CD4-positive, alpha-beta T cell treated with Interleukin-2 at 100 ng/mL for 4 hours (primary cell): ENCODE measurements at regions not wholly inside any gene's neighbourhood (a gene's known extent, or its start where the extent isn't known, plus 50 kb on each side); places are given as distances from the start of the nearest gene placed in this dataset.

Source experiments
- DNase-seq: peaks from one replicate; pipeline ENCODE4 v3.0.0-alpha.2; 2020; ENCODE audit warnings: low spot score

DNA sequence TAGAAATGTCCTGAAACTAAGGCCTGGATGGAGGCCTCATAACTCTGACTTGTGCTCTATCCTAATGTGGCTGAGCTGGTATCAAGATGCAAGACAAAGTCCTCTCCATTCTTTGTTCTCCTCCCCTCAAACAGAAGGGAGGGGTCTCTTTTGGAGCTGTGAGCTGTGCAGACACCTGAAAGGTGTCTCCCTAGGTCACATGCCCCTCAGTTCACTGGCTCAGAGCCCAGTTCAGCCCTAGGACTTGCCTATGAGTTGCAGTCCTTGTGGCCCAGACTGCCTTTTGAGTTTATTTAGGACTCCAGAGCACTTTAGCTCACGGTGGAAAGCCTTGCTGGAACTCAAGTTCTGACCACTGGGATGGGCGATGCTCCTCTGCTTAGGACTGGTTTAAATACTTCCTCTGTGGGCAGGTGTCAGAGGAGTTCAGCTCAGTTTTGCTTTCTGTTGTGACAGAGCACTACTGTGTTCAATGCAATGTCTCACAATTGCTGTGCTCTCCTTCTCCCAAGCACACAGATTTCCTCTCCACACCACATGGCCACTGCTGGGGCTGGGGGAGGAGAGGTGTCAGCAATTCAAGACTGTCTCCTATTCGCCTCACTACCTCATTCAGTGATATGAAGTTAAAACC, 84.8 kb upstream of the ZNF827 start:
- DNase-seq = no peak

DNA sequence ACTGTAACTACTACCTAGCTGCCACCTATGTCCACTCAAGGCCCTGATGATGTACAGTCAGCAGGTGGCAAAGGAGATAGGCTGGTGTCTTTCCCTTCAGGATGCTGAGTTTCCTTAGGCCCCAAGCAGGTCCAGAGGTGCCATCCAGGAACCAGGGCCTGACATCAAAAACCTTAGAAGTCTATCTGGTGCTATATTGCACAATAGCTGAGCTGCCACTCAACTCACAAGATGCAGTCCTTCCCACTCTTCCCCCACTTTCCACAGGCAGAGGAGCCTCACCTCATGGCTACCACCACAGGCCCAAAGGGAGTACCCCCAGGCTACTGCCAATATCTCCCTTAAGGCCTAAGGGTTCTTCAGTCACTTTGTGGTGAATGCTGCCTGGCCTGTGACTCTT, 83.9 kb upstream of the ZNF827 start:
- DNase-seq = no peak

DNA sequence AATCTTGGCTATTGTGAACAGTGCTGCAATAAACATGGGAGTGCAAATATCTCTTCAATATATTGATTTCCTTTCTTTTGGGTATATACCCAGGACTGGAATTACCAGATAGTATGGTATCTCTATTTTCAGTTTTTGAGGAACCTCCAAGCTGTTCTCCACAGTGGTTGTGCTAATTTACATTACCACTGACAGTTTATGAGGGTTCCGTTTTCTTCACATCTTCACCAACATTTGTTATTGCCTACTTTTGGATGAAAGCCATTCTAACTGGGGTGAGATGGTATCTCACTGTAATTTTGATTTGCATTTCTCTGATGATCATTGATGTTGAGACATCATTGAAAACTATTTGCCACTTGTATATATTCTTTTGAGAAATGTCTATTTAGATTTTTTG, 79.6 kb upstream of the ZNF827 start:
- DNase-seq = no peak

DNA sequence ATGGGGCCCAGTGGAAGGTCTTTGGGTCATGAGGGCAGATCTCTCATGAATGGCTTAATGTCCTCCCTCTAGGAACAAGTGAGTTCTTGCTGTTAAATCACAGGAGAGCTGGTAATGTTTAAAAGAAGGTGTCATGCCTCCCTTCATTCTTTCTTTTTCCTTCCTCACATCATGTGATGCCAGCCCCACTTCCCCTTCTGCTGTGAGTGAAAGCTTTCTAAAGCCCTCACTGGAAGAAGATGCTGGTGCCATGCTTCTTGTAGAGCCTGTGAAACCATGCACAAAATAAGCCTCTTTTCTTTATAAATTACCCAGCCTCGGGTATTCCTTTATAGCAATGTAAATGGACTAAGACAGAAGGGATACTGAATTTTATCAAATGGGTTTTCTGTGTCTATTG, 66.1 kb upstream of the ZNF827 start:
- DNase-seq = no peak

DNA sequence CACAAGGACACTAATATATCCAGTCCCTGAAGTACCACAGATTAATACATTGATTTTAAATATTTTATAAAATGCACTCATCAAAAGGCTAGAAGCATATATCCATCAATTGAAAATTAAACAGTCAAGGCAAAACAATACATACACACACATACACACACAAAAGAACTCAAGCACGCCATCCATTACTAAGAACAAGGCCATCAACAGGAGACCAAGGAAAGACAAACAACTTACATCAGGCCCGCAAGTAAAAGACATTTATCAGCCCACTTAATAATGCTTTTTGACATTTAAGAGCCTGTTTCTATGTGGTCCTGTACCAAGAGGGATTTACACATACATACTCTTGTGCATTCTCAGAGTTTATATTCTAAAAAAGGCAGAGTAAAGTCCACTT, 50.0 kb upstream of the ZNF827 start:
- no peak for DNase-seq
